Esophagus muscularis mucosa (tissue), 4 donors: ENCODE measurements at regions not wholly inside any gene's neighbourhood (a gene's known extent, or its start where the extent isn't known, plus 50 kb on each side); places are given as distances from the start of the nearest gene placed in this dataset.

ENCODE experiments used
- DNase-seq: peaks from one replicate; pipeline ENCODE4 v3.0.0-alpha.2; 2017; ENCODE audit errors: extremely low spot score
- H3K27ac ChIP-seq, 4 donors: fragments of 200-600 bp; sonication (generic); replicated peaks in 1 of 4; 1 replicate in 3 of 4; 2 replicates in 1 of 4; pipeline ENCODE4 v1.5.1; 2016 to 2019; ENCODE audit warnings: mild to moderate bottlenecking in 1 of 4
- H3K27me3 ChIP-seq, 4 donors: fragments of 200-600 bp; sonication (generic); one replicate each; pipeline versions ENCODE4 v1.5.1 to v1.6.0; 2016 to 2019
- H3K36me3 ChIP-seq, 4 donors: fragments of 200-600 bp; sonication (generic); one replicate each; pipeline ENCODE4 v1.5.1; 2016 to 2019
- H3K4me1 ChIP-seq, 4 donors: fragments of 200-600 bp; sonication (generic); one replicate each; pipeline ENCODE4 v1.5.1; 2016 to 2019
- H3K4me3 ChIP-seq, 4 donors: fragments of 200-600 bp; sonication (generic); 1 replicate in 2 of 4; 2 replicates in 2 of 4; pipeline ENCODE4 v1.5.1; 2016 to 2019; ENCODE audit warnings: mild to moderate bottlenecking in 4 of 4, moderate library complexity in 1 of 4
- H3K9me3 ChIP-seq, 4 donors: fragments of 200-600 bp; sonication (generic); 1 replicate in 3 of 4; 2 replicates in 1 of 4; pipeline ENCODE4 v1.5.1; 2016 to 2019
- CTCF ChIP-seq, 3 experiments: fragments of 200-600 bp in 2 of 3; fragments of 450-650 bp in 1 of 3; sonication (generic) in 2 of 3; IDR thresholded peaks; one replicate each; pipeline ENCODE4 v1.5.1; 2017 to 2019; ENCODE audit warnings: antibody characterized with exemption in 3 of 3, mild to moderate bottlenecking in 2 of 3, moderate library complexity in 1 of 3
- EP300 ChIP-seq: sonication (generic); formaldehyde crosslinking; IDR thresholded peaks from one replicate; pipeline ENCODE4 v1.6.1; 2017; ENCODE audit warnings: antibody characterized with exemption
- POLR2A ChIP-seq: fragments of 450-650 bp; IDR thresholded peaks from one replicate; pipeline ENCODE4 v1.6.1; 2017; ENCODE audit warnings: antibody characterized with exemption, moderate library complexity, mild to moderate bottlenecking, low read depth
- POLR2AphosphoS5 ChIP-seq, 2 donors: sonication (generic); formaldehyde crosslinking; IDR thresholded peaks; one replicate each; pipeline ENCODE4 v1.6.1; 2017; ENCODE audit warnings: antibody characterized with exemption in 2 of 2
- WGBS: methylation state at CpG from one replicate; pipeline ENCODE4 v1.1.5; 2018; 5-methylcytosine and 5-hydroxymethylcytosine counted together
- intact Hi-C: fragments of 100-400 bp; cut with DNase I; formaldehyde crosslinking; loops from one replicate; pipeline ENCODE4 v1.15.1; 2023

- intact Hi-C loops = no loop called here
- H3K4me1 ChIP-seq = no peaks in the 10 kb centered on the region
- H3K4me3 ChIP-seq = no peak overlapping the region
- no peak for TF ChIP-seq POLR2A
- TF ChIP-seq CTCF (IDR thresholded peaks at IDR 0.05) = no peak
- TF ChIP-seq EP300 = no peak
- no peak for TF ChIP-seq POLR2AphosphoS5 (IDR thresholded peaks at IDR 0.05)
- H3K27ac ChIP-seq = no peak overlapping the region
- DNase-seq = no peak
- H3K36me3 ChIP-seq = no peaks in the 10 kb centered on the region
- no peaks in the 10 kb centered on the region for H3K27me3 ChIP-seq
- H3K9me3 ChIP-seq = no peaks in the 10 kb centered on the region
These were observed 519.9 kb downstream of the C12orf50 start for GRCh38 chr12:87509237-87509820.

GRCh38 chr12:87491598-87491997, 537.6 kb downstream of the C12orf50 start:
- TF ChIP-seq POLR2AphosphoS5 (IDR thresholded peaks at IDR 0.05) = no peak
- TF ChIP-seq EP300 = no peak
- TF ChIP-seq POLR2A = no peak
- no peak for TF ChIP-seq CTCF (IDR thresholded peaks at IDR 0.05)
- Histone ChIP-seq H3K36me3 (no peaks in the 10 kb centered on the region), H3K27me3 (no peaks in the 10 kb centered on the region), H3K9me3 (no peaks in the 10 kb centered on the region), H3K4me3 (no peak overlapping the region), H3K4me1 (no peaks in the 10 kb centered on the region), H3K27ac (no peak overlapping the region)
- intact Hi-C loops = no loop called here
- DNase-seq = no peak
- WGBS = 89% methylated on average over 3 of the region's 3 CpGs

GRCh38 chr12:87491089-87491488, 538.1 kb downstream of the C12orf50 start:
- no peak for DNase-seq
- no peaks in the 10 kb centered on the region for H3K27me3 ChIP-seq
- no peak overlapping the region for H3K4me3 ChIP-seq
- no peaks in the 10 kb centered on the region for H3K36me3 ChIP-seq
- no peak for TF ChIP-seq EP300
- TF ChIP-seq POLR2AphosphoS5 (IDR thresholded peaks at IDR 0.05) = no peak
- TF ChIP-seq CTCF (IDR thresholded peaks at IDR 0.05) = no peak
- TF ChIP-seq POLR2A = no peak
- WGBS = 59% methylated on average over 1 of the region's 1 CpG
- intact Hi-C loops = no loop called here
- H3K27ac ChIP-seq = no peak overlapping the region
- no peaks in the 10 kb centered on the region for H3K9me3 ChIP-seq
- H3K4me1 ChIP-seq = no peaks in the 10 kb centered on the region

- Histone ChIP-seq H3K36me3 (no peaks in the 10 kb centered on the region), H3K27ac (no peak overlapping the region), H3K4me1 (no peaks in the 10 kb centered on the region), H3K27me3 (no peaks in the 10 kb centered on the region), H3K4me3 (no peak overlapping the region), H3K9me3 (no peaks in the 10 kb centered on the region)
- no peak for TF ChIP-seq EP300
- TF ChIP-seq POLR2A = no peak
- no peak for TF ChIP-seq CTCF (IDR thresholded peaks at IDR 0.05)
- no peak for TF ChIP-seq POLR2AphosphoS5 (IDR thresholded peaks at IDR 0.05)
- intact Hi-C loops = no loop called here
- DNase-seq = no peak
These were observed 559.9 kb downstream of the C12orf50 start for GRCh38 chr12:87469295-87469694.

- no peak overlapping the region for H3K4me3 ChIP-seq
- no peak for DNase-seq
- H3K27ac ChIP-seq = no peak overlapping the region
- H3K27me3 ChIP-seq = no peaks in the 10 kb centered on the region
- H3K4me1 ChIP-seq = no peaks in the 10 kb centered on the region
- no peaks in the 10 kb centered on the region for H3K36me3 ChIP-seq
- H3K9me3 ChIP-seq = no peaks in the 10 kb centered on the region
- intact Hi-C loops = no loop called here
- TF ChIP-seq POLR2AphosphoS5 (IDR thresholded peaks at IDR 0.05) (no peak), CTCF (IDR thresholded peaks at IDR 0.05) (no peak), EP300 (no peak), POLR2A (no peak)
These were observed 561.3 kb downstream of the C12orf50 start for GRCh38 chr12:87467936-87468335.
